ENCODE measurements at regions not wholly inside any gene's neighbourhood (a gene's known extent, or its start where the extent isn't known, plus 50 kb on each side); places are given as distances from the start of the nearest gene placed in this dataset.

DNA sequence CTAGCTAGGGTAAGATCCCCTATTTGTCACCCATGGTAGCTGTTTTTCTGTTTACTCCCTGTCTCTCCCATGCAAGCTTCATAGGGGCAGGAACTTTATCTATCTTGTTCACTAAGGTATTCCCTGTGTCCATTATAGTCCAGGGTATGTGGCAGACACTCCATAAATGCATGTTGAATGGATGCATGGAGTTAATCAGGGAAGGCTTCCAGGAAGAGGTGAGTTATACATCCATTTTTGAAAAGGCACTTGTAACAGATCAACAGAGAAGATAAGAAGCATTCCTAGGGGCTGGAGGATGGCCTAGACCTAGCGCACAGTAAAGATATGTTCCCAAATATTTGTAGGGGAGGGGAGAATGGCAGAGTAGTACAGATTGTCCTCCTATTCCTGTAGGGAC is 130.3 kb downstream of the BUD13 start:
- DNase-seq (ENCODE audit: low read depth) = no peak

DNA sequence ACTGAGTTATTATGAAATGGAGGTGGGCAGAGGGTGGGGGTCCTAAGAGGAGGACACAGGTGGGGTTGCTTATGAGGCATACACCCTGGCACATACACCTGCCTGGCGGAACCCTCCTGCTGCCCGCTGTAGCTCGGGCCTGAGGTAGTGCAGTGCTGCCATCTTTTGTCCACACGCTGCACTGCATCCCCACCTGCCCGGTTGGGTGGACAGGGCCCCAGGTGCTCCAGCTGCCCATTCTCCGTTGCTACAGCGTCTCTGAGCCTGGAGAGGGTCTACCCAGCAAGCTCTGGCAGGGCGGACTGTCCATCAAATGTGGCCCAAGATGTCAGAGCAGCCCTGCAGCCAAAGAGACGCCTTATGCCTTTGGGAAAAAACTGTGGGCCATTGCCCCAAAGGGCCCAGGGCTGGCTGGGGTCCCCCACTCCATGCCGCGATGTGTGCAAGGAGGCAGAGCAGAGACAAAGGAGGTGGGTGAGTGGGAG is 131.2 kb downstream of the BUD13 start:
- DNase-seq (ENCODE audit: low read depth) = no peak

DNA sequence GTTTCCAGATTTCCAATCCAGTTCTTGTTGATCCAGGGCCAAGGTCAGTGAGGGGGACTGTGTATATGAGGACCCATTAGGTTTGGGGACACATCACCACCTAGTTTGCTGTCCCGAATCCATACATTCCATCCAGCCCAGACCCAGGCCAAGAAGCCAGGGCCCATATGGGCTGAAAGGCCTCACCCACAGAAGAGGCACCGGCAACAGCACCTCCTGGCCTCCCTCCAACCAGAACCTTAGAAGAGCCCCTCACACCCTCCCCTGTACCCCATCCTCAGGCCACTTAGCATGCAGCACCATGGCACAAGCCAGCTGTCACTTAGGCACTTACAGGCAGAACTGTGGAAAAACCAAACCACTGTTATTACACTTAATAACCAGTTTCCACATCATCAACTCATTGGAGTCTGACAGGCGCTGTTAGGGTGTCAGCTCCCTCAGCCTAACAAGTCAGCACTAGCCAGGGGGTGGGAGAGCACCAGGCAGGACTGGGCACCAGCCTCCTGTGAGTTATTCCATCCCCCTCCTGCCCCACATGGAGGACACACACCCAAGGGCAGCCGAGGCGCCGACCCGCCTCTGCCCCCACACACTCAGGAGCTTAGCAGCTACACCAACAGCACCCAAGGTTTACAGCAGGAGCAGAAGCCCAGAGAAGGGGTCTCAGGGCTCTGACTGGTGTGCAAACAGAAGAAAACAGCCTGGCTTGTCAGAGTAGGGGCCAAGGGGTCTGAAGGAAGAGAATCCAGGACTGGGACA is 132.0 kb downstream of the BUD13 start:
- no peak for DNase-seq (ENCODE audit: low read depth)

DNA sequence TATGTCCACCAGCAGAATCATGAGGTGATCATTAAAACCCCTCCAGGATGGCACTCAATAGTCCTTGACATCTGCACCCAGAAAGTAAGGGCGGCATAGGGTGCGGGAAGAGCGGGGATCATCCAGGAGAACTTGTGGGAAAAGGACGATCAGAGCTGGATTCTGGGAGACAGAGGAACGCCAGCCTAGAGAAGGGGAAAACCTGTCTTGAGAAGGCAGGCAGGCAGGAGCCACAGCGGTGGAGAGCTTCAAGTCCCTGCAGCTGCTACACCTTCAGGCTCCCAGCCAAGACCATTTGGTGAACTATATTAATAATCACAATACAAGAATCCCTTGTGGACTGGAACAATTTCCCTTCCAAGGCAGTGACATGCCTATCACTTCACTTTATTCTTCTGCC is 134.3 kb downstream of the BUD13 start:
- no peak for DNase-seq (ENCODE audit: low read depth)

GRCh38 chr11:116637766-116638165 is 135.0 kb downstream of the BUD13 start:
- no peak for DNase-seq (ENCODE audit: low read depth)

GRCh38 chr11:116636341-116636929 is 136.4 kb downstream of the BUD13 start:
- DNase-seq (ENCODE audit: low read depth) = no peak

- no peak for DNase-seq (ENCODE audit: low read depth)
These were observed 141.6 kb downstream of the BUD13 start for GRCh38 chr11:116631201-116631600.

DNA sequence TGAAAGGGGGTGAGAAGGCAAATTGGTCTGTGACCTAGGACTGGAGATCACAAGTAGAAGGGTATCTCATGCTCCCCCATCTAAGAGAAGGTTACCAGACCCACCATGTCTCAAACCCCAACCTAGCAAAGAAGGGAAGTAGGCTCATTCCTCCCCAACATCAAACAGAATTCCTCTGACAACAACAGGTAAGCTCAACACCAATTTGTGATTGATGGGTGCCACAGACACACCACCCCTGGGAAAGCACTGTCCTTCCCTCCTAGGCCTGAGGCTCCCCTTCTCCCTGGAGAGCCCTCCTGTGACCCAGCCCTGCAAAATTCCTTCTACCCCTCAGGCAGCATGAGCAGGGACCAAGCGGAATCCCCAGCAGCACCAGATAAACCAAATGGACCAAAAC is 154.3 kb downstream of the BUD13 start:
- no peak for DNase-seq (ENCODE audit: low read depth)

GRCh38 chr11:116615211-116615865 is 157.4 kb downstream of the BUD13 start:
- DNase-seq (ENCODE audit: low read depth) = no peak

DNA sequence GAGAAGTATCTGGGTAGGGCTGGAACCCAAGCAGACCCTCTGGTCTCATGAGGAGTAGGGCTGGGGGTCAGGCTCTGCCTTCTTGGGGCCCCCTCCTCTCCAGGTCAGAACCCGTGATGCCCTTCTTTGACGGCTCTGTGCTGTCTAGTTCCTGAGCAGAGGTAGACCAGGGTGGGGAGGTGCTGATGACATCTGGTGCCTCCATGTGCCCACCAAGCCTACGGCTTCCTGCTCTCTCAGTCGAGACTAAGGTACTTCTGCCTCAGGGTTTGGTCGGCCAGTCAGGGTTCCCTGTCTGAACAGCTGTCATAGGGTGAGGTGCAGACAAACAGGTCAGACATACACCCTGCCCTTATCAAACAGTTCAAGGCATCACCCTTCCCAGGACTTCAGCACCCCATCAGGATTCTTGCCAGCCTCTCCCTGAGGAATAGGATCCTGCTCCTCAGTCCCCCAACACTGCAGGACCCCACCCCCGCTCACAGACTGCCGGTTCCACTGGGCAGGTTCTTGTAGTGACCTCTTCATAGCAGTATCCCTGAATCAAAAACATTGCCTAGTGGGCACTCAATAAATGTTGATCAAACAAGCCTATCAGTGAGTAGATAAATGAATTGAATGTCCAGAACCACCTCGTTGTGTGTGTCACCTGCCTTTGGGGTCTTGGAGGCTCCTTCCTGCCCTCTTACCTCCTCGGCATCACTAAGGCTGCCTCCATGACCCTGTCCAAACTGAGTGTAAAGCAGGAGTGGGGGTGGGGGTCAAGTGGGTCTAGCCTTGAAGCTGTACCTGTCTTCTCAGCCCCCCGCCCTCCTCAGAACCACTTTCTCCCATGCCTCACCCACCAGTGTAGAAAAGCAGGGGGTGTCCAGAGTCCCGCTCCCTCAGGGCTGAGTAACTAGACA is 158.2 kb downstream of the BUD13 start:
- DNase-seq (ENCODE audit: low read depth) = no peak

GRCh38 chr11:116613206-116613875 is 159.4 kb downstream of the BUD13 start:
- no peak for DNase-seq (ENCODE audit: low read depth)

GRCh38 chr11:116611998-116612620 is 160.7 kb downstream of the BUD13 start:
- no peak for DNase-seq (ENCODE audit: low read depth)

- DNase-seq (ENCODE audit: low read depth) = no peak
These were observed 162.6 kb downstream of the BUD13 start for GRCh38 chr11:116610190-116610589.

- no peak for DNase-seq (ENCODE audit: low read depth)
These were observed 165.8 kb downstream of the BUD13 start for GRCh38 chr11:116607027-116607426.

DNA sequence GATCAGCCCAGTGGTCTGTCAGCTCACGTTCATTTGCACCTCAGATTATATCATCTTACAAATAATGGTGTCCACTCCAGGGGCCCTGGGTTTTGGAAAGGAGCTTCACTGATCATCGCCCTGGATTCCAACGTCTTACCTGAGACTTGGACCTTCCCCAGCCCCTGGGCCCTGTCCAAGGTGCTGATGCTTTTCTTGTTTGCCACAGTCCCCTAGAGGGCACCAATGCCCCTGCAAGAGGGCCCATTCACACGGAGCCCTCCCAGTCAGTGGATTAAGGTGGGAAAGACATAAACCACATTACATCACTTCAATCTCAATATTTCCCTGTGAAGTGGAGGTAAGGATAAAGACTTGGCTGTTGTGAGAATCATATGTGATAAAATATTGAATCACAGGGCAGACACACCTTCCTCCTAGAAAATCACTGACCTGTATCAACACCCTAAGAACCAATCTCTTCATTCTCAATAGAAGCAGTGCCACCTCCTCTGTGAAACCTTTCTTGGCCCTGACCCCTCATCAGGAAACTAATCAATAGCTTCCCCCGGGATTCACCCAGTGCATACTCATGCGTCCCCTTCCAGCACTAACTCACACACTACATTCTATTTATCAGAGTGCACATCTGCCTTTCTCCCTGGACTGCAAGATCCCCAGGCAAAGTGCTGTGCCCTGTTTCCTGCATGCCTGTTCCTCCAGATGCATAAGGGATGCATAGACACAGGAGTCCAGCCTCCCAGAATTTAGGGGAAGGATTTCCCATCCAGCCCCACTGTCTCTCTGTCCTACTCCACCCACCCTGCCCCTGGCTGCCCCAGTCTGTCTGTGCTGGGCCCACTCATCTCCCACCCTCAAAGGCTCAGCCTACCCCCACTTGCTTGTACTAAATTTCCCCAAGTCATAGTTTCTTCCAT is 167.0 kb downstream of the BUD13 start:
- peak; percentile 48 for DNase-seq (ENCODE audit: low read depth)

- DNase-seq (ENCODE audit: low read depth) = no peak
These were observed 169.0 kb downstream of the BUD13 start for GRCh38 chr11:116603728-116604323.

DNA sequence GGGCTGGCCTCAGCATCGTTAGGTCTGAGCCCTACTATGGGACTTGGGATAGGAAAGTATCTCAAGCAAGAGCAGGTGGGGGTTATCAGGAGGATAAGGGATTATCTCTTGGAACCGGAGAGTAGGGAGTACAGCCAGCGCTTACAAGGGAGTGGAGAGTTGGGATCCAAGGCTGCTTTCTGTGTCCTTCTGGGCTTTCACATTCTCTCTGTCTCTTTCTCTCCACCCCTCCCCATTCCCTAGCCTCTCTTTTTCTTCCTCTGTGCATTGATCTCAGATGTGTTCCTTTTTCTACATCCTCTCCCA is 170.2 kb downstream of the BUD13 start:
- DNase-seq (ENCODE audit: low read depth) = no peak

DNA sequence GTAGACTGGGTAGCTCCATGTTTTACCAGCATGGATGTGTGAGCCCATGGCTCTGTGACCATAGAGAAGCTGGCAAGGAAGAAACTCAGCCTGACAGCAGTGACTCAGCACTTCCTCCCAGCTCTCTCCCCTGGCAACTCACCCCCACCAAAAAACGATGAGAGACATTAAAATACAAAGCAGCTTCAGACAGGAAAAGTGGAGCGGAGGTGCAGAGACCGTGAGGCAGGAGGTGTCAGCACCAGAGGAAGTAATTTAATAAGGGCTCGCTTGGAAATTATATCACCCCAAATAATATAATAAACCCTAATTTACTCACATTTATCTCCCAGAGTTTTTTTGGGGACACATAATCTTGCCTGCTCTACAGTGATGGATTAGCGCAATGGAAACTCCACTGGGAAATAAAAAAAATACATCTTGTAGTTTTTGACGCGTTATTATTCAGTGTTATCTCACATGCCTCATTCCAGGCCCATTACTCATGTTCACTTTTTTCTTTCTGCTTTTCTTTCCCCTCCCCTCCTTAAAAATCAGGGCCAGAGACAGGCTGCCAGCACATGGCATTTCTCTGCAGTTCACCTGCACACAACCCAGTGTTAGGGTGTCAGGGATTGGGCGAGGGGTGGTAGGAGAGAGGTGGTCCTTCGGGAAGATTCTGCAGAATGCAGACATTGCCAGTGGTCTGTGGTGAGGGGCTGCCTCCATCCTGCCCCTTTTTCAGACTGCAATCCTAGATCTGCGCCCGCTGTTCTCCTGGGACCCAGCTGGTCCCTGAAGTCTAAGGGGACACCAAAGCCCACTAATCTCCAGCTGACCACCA is 170.8 kb downstream of the BUD13 start:
- DNase-seq (ENCODE audit: low read depth) = no peak

DNA sequence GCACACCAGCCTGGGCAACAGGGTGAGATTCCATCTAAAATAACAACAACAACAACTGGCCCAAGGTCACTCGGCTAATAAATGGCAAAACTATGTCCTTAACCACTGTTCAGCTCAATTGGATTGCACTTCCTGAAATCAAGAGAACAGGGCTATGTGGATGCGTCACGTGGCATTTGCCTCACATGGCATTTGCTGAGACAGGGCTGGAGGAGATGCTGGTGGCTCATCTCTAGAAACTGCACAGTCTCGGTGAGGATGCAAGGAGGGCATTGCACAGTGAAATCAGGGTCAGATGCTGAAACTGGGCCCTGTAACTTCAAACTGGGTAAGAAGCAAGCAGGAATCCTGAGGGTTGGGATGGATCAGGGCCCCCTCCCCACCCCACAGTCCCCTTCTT is 171.9 kb downstream of the BUD13 start:
- no peak for DNase-seq (ENCODE audit: low read depth)
